GM18517 (cell line): ENCODE measurements at regions not wholly inside any gene's neighbourhood (a gene's known extent, or its start where the extent isn't known, plus 50 kb on each side); places are given as distances from the start of the nearest gene placed in this dataset.
"Not testable (repeated sequence)": the region's sequence is repeated elsewhere in the genome, so short reads cannot be mapped to it uniquely, and the experiment has no call there.

Source experiments
- ATAC-seq: cut with Tn5 transposase; IDR thresholded peaks from one replicate; pipeline ENCODE4 v1.9.1; 2021; ENCODE audit warnings: mild to moderate bottlenecking, moderate library complexity; ENCODE audit not compliant: unreplicated experiment

DNA sequence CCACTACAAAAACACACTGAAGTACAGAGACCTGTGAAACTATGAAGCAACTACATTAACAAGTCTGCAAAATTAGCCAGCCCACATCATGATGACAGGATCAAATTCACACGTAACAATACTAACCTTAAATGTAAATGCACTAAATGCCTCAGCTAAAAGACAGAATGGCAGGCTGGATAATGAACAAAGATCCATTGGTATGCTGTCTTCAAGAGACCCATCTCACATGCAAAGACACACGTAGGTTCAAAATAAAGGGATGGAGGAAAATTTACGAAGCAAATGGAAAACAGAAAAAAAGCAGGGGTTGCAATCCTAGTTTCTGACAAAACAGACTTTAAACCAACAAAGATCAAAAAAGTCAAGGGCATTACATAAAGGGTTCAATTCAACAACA lies 120.1 kb upstream of the OSTN start:
- ATAC-seq, result not testable (repeated sequence)

DNA sequence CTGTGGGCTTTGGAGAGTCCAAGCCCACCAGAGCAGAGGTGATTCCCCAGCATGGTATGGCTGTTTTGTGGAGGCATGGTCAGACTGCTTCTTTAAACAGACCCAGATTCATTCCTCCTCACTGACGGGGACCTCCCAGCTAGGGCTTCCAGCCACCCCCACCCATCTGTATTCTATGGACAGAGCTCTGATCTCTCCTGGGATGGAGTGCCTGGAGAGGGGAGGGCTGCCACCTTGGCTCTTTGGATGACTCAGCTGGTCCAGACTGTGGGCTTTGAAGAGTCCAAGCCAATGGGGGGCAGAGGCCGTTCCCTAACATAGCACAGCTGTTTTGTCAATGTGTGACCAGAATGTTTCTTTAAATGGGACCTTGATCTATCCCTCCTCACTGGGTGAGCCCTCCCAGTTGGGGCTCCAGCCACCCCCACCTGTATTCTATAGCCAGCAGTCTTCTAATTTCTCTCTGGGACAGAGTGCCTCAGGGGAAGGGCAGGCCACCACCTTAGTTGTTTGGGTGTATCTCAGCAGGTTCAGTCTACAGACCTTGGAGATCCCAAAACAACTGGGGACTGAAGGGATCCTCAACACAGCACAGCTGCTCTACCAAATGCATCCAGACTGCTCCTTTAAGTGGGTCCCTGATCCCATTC lies 122.0 kb upstream of the OSTN start:
- ATAC-seq, result no peak

- no peak for ATAC-seq
These were observed 124.5 kb upstream of the OSTN start for GRCh38 chr3:191074511-191074910.

GRCh38 chr3:191070762-191071403 lies 128.2 kb upstream of the OSTN start:
- no peak for ATAC-seq

DNA sequence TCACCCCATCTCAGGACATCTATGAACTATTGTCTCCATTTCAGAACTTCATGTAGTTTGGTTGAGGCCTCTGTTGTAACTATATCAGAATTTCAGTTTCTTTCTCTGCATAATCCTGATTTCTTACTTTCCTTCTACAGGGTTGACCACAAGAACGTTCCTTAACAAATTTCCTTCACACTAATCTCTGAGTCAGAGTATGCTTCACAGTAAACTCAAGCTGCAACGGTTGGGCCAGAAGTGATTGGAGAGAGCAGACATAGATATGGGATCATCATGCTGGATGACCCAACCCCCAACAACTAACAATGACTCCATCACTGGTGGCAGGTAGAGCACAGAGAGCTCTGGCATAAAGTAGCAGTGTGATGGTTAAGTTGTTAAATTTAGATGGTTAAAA lies 128.8 kb upstream of the OSTN start:
- no peak for ATAC-seq

GRCh38 chr3:191068946-191069813 lies 129.9 kb upstream of the OSTN start:
- no peak for ATAC-seq

DNA sequence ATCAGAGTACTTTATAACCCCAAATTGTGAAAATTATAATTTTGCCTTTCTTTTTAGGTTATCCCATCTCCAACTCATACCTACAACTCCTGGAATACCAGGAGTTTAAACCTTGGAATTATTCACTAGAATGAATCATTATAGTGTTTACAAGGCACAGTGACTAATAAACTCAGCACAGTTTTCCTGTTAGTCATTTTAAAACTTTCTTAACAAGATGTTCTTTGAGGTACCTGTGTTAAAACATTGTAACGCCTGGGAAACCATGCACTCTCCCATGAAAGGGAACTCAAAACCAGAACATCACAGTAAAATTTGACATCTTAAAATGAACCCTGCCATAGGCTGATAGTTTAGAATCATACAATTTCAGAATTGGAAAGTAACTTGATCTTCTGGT lies 132.4 kb upstream of the OSTN start:
- no peak for ATAC-seq

DNA sequence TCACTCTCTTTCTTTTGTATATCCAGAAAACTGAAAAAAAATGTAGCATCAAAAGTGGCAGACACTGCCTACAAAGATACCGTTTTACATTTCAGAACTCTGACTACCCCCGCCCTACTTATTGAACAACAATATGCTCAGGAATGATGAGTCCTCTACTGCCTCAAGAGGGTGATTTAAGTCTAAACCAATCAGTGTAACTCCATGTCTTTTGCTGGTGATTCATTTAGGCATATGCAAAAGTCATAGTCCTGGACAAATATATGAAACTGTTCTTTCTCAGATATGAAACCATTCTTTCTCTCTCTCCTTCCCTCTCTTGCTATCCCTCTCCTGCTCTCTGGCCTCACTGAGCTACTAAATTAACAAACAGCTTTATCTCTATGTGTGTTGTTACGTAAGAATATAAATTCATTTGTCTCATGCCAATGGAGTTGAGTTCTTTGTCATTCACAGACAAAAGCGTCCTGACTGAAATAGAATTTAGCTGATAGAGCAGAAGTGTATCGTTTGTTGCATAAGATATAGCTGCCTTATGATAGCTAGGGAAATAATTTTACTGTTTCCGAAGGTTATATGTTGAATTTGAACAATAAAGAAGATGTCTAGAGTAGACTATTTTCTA lies 133.7 kb upstream of the OSTN start:
- ATAC-seq, result no peak

DNA sequence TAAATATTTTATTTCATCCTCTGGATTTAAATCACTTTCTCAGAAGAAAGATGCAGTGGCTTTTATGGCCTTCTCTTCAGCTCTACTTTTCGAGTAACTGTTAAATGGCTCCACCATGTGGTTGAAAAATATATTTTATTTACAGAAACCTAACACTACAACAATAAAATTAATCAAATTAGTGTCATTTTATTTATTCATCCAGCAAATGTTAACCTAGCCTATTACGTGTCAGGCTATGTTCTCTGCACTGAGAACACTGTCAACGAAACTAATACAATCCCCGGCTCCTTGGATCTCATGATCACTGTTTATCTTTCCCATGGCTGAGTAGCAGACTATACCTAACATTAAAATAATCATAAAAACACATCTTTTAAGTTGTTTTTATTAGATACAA lies 148.0 kb upstream of the OSTN start:
- ATAC-seq, result no peak

- ATAC-seq, result no peak
These were observed 151.1 kb upstream of the OSTN start for GRCh38 chr3:191047930-191048329.

DNA sequence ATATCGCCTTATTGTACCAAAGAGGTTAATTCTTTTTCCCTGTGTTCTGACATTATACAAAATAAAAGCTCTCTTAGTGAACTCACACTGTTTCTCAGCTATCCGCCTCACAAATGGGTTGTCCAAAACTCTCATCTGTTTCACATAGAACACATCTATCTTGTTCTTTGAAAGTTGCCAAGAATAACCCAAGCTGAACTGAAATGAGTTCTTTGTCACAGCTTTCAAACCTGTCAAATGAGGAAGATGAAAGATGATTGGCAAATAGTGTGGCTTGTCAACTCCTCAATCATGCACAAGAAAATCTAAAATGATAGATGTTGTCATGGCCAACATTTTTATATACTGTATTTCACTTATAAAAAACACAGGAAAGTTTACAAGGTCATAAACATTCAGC lies 168.1 kb upstream of the OSTN start:
- no peak for ATAC-seq

- no peak for ATAC-seq
These were observed 168.0 kb upstream of the GMNC start for GRCh38 chr3:191030491-191030890.

DNA sequence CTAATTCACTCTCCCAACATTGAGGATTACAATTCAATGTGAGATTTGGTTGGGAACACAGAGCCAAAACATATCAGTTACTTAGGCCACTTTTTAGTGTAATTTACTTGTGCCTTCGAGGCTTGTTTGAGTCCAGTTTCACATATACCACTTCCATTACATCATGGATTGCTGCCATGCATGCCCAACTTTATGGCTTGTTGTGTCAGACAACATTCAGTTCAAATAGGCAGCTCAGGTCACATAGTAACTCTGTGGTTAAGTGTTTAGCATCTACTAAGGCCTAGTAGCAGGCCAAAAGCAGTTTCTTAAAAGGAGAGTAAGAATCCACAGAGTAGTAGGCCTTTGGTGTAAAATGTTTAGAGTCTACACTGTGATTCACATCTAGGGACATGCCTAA lies 164.3 kb upstream of the GMNC start:
- ATAC-seq, result no peak

DNA sequence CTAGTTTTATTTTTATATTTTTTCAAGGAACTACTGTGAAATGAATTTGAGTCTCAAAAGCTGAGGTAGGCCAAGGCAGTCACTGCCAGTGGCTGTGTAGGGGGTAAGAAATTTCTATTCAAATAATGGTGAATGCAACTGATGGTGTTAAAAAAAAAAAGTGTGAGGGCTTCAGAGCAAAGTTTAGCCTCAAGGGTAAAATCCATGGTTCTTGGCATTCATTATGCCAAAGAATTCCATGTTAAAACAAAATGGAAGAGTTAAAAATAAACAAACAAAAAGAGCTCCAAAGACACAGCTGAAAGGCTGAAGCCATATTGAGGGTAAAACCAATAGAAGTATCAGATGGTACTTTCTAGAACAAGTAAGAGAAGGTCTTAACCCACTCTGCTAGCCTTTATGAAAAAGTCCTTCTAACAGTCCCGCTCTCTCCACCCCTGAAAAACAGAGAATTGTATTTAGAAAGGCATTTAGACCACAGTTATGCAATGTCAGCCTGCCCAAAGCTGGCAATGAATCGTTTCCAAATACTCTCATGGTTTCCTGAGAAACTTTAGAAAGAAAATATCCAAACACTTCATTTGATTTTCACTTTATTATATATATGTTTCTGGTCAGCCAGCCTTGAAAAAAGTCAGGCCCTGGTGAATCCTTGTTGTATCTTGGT lies 158.4 kb upstream of the GMNC start:
- no peak for ATAC-seq

- no peak for ATAC-seq
These were observed 157.4 kb upstream of the GMNC start for GRCh38 chr3:191019855-191020254.

- ATAC-seq, result not testable (repeated sequence)
These were observed 153.5 kb upstream of the GMNC start for GRCh38 chr3:191015960-191016359.

GRCh38 chr3:191008074-191008473 lies 145.6 kb upstream of the GMNC start:
- ATAC-seq, result no peak

GRCh38 chr3:191005790-191006189 lies 143.3 kb upstream of the GMNC start:
- no peak for ATAC-seq

DNA sequence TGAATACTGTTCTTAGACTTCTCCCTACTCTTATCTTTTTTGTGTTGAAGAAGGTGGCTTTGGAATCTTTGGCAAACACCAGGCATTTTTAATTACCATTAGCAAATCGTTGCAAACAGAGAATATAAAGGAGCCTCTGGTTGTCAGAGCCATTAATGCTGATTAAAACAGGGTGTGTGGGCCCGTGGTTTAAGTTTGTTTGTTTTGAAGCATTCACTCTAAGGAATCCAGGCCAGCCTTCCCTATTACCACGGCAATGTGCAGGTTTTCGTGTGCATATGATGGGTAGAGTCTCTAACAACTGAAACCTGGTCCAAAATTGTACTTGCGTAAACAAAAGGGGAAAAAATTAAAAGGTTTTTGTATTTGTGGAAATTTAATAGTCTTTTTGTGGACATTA lies 141.2 kb upstream of the GMNC start:
- ATAC-seq, result no peak

- no peak for ATAC-seq
These were observed 133.8 kb upstream of the GMNC start for GRCh38 chr3:190996181-190996775.

GRCh38 chr3:190995156-190995555 lies 132.7 kb upstream of the GMNC start:
- ATAC-seq, result no peak
